Esophagus (tissue), 2 donors: ENCODE measurements at regions not wholly inside any gene's neighbourhood (a gene's known extent, or its start where the extent isn't known, plus 50 kb on each side); places are given as distances from the start of the nearest gene placed in this dataset.

Experiments
- H3K27ac ChIP-seq, 2 donors: one replicate each; pipeline ENCODE4 v1.5.1; 2013; ENCODE audit warnings: low read depth in 2 of 2, mild to moderate bottlenecking in 2 of 2, inconsistent platforms in 1 of 2, low read length in 1 of 2, moderate library complexity in 1 of 2
- H3K27me3 ChIP-seq, 2 donors: one replicate each; pipeline ENCODE4 v1.6.1; 2013; ENCODE audit warnings: low read length in 2 of 2, control low read depth in 1 of 2, mild to moderate bottlenecking in 1 of 2; ENCODE audit not compliant: insufficient read depth in 2 of 2, control insufficient read depth in 1 of 2
- H3K36me3 ChIP-seq, 2 donors: one replicate each; pipeline ENCODE4 v1.6.1; 2013; ENCODE audit warnings: low read length in 1 of 2; ENCODE audit not compliant: control insufficient read depth in 2 of 2, insufficient read depth in 2 of 2
- H3K4me1 ChIP-seq, 2 donors: one replicate each; pipeline ENCODE4 v1.6.1; 2013; ENCODE audit warnings: low read length in 1 of 2; ENCODE audit not compliant: control insufficient read depth in 2 of 2, insufficient read depth in 2 of 2
- H3K4me3 ChIP-seq, 2 donors: one replicate each; pipeline ENCODE4 v1.5.1; 2013; ENCODE audit warnings: low read length in 2 of 2, mild to moderate bottlenecking in 2 of 2, low read depth in 1 of 2, moderate library complexity in 1 of 2
- H3K9me3 ChIP-seq, 2 donors: one replicate each; pipeline ENCODE4 v1.6.1; 2013; ENCODE audit warnings: mild to moderate bottlenecking in 2 of 2, low read depth in 1 of 2, low read length in 1 of 2, moderate library complexity in 1 of 2; ENCODE audit not compliant: control insufficient read depth in 2 of 2, insufficient read depth in 1 of 2
- WGBS, 2 donors: extraction: QIAGEN DNeasy Blood & Tissue Kit; methylation state at CpG; one replicate each; pipeline ENCODE4 v1.1.7; 2013; 5-methylcytosine and 5-hydroxymethylcytosine counted together
- donor health status: healthy with polysubstance abuse.
- donor health status: Bipolar disorder and iron deficiency.

DNA sequence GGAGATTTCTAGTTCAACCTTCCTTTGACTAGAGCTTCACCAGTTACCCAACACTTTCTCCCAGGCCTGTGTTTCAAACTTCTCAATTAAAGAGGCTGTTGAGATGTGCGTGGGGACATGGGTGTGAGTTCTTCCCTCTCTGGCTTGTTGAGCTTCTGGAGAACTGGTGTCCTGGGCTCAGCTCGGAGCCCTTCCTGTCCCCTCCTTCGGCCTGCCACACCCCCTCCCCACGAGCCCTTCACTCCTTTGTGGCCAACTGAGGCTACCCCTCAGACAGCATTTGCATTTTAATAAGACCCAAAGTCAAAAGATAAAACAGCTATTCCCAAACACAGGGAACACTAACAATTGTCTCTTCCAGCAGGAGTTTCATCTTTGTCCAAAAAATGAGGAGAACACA, 123.3 kb upstream of the MLN start:
- peaks cover 0 to 2% of the 10 kb centered on the region in 2 donors for H3K4me1 ChIP-seq
- WGBS, 2 donors = 78 to 81% methylated on average over 4 of the region's 4 CpGs
- H3K9me3 ChIP-seq = no peaks in the 10 kb centered on the region
- no peaks in the 10 kb centered on the region for H3K36me3 ChIP-seq
- no peak overlapping the region for H3K4me3 ChIP-seq
- no peaks in the 10 kb centered on the region for H3K27me3 ChIP-seq
- H3K27ac ChIP-seq = no peak overlapping the region

DNA sequence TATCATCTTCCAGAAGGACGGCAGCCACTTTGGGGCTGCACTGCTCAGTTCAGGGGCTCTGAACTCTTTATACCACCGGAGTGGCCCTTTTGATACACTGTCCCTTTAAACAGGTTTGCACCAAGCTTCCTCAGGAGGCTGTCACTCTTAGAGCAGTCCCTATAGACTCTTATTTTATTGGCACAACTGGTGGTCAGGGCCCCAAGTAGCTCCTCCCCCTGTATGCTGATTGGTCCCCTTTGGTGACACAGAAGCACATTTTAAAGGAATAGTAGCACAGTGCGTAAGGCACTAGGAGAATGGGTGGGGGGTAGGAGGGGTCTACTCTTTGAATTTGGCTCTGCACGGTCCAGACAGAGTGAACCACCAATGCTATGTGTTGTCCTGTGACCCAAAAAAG, 122.6 kb upstream of the MLN start:
- peaks cover 0 to 2% of the 10 kb centered on the region in 2 donors for H3K4me1 ChIP-seq
- no peaks in the 10 kb centered on the region for H3K36me3 ChIP-seq
- H3K4me3 ChIP-seq = no peak overlapping the region
- H3K9me3 ChIP-seq = no peaks in the 10 kb centered on the region
- no peaks in the 10 kb centered on the region for H3K27me3 ChIP-seq
- WGBS, 2 donors = 87 to 89% methylated on average over 4 of the region's 4 CpGs
- H3K27ac ChIP-seq = no peak overlapping the region

DNA sequence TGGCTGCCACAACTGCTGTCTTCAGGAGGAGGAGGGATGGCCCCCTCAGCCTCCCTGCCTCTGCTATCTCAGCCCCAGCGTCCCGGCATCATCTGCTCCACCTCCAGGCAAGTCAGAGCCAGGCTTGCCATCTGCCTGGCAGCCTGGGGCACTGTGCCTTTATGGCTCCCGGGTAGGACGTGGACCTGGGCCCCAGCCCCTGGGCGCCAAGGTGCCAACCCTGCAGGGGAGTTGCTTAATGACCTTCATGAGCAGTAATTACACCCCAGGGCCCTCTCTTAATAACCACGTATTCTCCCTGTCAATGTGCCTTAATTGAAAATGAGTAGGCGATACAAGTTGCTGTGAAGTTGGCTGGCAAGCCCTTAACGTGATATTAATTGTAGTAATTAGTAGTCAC, 122.1 kb upstream of the MLN start:
- Histone ChIP-seq H3K4me1 (peaks cover 0 to 2% of the 10 kb centered on the region in 2 donors), H3K4me3 (no peak overlapping the region), H3K9me3 (no peaks in the 10 kb centered on the region), H3K27me3 (no peaks in the 10 kb centered on the region), H3K27ac (no peak overlapping the region), H3K36me3 (no peaks in the 10 kb centered on the region)
- 77% methylated on average over 8 of the region's 8 CpGs for WGBS, 2 donors

DNA sequence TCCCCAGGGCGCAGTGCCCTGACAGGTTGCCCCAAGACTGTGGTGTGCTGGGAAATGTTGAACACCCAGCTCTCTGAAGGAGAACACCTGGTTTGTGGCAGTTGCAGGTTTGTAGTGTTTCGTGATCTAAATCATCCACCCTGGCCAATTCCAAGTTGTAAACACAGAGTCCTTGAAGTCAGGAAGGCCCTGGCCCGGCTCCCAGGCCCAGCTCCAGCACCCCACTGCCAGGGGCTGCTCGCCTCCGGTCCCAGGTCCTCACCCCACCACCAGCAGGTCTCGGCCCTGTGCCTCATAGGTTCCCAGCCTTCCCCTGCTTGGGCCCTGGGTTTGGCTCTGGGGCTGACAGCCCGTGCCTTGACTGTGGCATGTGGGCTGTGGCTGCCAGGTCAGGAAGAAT, 121.4 kb upstream of the MLN start:
- Histone ChIP-seq H3K4me3 (no peak overlapping the region), H3K27ac (no peak overlapping the region), H3K36me3 (no peaks in the 10 kb centered on the region), H3K9me3 (no peaks in the 10 kb centered on the region), H3K27me3 (no peaks in the 10 kb centered on the region), H3K4me1 (peaks cover 0 to 2% of the 10 kb centered on the region in 2 donors)
- 77 to 82% methylated on average over 7 of the region's 7 CpGs for WGBS, 2 donors

DNA sequence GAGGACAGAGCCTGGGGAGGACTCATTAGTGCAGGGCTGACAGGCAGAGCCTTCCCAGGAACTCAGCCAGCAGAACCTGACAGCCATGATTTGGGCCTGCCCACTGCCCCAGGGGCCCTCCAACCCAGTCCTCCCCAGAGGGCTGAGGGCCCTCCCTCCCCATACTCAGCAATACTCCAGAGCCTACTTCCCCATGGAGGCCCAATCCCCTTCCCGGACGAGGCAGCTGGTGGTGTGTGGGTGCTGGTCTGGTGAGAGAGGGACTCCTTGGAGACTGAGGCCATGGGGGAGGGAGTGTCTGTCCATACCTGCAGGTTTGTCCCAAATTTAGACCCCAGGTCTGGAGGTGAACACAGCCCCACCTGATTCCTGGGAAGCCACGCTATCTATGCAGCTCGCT, 120.9 kb upstream of the MLN start:
- H3K4me3 ChIP-seq = no peak overlapping the region
- WGBS, 2 donors = 91 to 96% methylated on average over 4 of the region's 4 CpGs
- no peak overlapping the region for H3K27ac ChIP-seq
- H3K4me1 ChIP-seq = peaks cover 0 to 2% of the 10 kb centered on the region in 2 donors
- H3K9me3 ChIP-seq = no peaks in the 10 kb centered on the region
- no peaks in the 10 kb centered on the region for H3K36me3 ChIP-seq
- no peaks in the 10 kb centered on the region for H3K27me3 ChIP-seq

DNA sequence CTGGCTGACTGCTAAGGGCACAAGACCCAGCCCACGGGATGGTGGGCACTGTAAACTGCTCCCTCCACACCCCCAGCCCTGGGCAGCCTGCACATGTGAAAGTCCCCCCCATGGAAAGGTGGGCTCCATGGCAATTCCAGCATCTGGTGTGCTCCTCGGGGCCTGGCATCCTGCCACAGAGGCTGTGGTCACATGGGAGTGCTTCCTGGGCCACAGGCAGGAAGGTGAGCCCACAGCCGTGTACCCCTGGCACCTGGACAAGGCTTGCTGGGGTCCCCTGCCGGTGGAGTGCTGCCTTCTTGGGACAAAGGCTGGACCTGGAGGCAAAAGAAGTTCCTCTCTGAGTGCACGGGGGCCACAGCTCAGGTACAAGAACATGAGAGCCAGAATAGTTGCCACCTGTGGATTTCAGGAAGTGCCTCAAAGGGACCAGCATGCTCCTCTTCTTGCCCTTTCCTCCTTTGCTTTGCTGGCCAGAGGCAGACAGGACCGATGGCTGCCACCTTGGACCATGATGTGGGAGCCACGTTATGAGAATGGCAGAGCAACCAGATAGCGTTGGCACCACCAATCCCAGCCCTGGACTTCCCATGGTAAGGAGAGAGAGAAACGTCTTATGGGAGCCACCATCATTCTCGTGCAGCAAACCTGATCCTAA, 120.2 kb upstream of the MLN start:
- Histone ChIP-seq H3K27me3 (no peaks in the 10 kb centered on the region), H3K4me3 (no peak overlapping the region), H3K27ac (no peak overlapping the region), H3K4me1 (peaks cover 0 to 2% of the 10 kb centered on the region in 2 donors), H3K36me3 (no peaks in the 10 kb centered on the region), H3K9me3 (no peaks in the 10 kb centered on the region)
- 63 to 66% methylated on average over 10 of the region's 10 CpGs for WGBS, 2 donors

DNA sequence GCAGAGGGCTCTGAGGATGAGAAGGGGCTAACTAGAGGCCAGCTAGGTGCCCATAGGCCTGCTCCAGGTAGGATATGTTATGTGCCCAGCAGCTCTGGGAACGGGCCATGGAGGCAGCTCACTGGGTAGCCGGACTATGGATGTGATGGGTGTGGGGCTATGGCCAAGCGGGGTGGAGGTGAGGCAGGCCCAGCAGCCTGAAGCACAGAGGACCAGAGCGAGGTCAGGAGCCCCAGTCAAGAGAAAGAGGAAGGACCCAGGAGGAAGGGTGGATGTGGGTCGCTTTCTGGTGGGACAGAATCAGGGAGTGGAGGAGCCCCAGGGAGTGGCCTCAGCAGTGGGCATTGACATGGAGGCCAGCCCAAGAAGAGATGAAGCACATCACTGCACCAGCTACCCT, 117.9 kb upstream of the MLN start:
- WGBS, 2 donors = 91 to 93% methylated on average over 5 of the region's 5 CpGs
- H3K36me3 ChIP-seq = no peaks in the 10 kb centered on the region
- no peaks in the 10 kb centered on the region for H3K9me3 ChIP-seq
- H3K27me3 ChIP-seq = no peaks in the 10 kb centered on the region
- no peak overlapping the region for H3K4me3 ChIP-seq
- H3K27ac ChIP-seq = no peak overlapping the region
- peaks cover 0 to 5% of the 10 kb centered on the region in 2 donors for H3K4me1 ChIP-seq

DNA sequence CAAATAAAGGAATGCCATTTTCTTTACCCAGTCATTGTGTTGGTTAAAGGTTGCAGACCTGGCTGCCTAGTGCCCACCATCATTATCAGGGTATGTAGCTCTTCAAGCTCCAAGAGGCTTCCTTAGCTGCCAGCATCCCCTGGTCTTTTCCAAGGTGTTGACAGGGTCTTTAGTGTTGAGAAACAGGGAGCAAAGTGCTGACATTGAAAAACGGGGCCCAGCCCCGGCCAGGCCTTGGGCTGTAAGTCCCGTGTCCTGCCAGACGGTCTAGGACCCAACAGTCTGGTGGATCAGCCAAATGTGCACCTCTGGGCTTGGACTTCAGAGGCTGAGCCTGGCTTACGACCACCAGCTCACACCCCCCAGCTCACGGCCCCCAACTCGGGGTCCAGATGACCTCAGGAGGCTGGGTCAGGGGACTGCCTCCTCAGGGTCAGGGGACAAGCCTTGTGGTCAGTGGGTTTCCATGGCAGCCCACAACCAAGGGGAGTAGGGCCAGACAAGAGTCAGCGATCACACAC, 114.4 kb upstream of the MLN start:
- Histone ChIP-seq H3K36me3 (no peaks in the 10 kb centered on the region), H3K4me1 (peaks cover 0 to 3% of the 10 kb centered on the region in 2 donors), H3K4me3 (no peak overlapping the region), H3K9me3 (no peaks in the 10 kb centered on the region), H3K27ac (no peak overlapping the region), H3K27me3 (no peaks in the 10 kb centered on the region)
- WGBS, 2 donors = 87 to 93% methylated on average over 8 of the region's 8 CpGs

DNA sequence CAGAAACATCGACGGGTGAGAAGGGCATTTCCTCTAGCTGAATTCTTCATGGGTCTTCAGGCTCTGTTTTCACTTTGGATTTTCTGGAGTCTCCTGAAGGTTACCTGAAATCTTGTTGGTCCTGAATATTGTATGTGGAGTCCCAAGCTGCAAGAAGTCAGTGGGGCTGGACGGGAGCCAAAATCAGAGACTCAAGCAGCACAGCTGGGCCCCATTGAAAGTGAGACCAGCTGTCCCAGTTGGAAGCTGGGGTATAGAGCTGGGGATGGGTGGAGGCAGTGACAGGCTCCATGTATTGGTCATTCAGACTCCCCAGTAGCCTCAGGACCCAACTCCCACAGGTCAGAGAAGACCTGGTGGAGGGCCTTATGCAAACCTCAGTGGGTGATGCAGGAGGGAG, 111.3 kb upstream of the MLN start:
- no peaks in the 10 kb centered on the region for H3K27me3 ChIP-seq
- no peaks in the 10 kb centered on the region for H3K36me3 ChIP-seq
- WGBS, 2 donors = 67 to 70% methylated on average over 3 of the region's 3 CpGs
- H3K9me3 ChIP-seq = no peaks in the 10 kb centered on the region
- H3K27ac ChIP-seq = no peak overlapping the region
- no peak overlapping the region for H3K4me3 ChIP-seq
- peaks cover 0 to 3% of the 10 kb centered on the region in 2 donors for H3K4me1 ChIP-seq

DNA sequence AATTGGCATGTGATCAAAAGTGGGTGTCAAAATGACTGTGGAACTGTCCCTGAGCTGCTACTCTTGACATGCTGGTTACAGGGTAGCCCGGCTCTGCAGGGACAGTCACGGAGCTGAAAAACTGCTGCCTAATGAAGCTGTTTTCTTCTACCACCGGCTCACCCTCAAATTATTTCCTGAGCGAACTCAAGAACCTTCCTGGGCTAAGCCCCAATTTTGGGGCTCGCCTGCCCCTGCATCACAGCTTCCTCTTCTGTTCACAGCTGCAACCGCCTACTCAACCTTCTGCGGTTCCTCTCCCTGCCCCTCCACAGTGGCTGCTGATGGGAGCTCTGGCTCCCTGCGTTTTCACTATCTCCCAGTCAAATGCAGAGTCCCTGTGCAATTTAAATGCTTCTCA, 110.8 kb upstream of the MLN start:
- Histone ChIP-seq H3K27me3 (no peaks in the 10 kb centered on the region), H3K27ac (no peak overlapping the region), H3K4me3 (no peak overlapping the region), H3K9me3 (no peaks in the 10 kb centered on the region), H3K4me1 (peaks cover 0 to 3% of the 10 kb centered on the region in 2 donors), H3K36me3 (no peaks in the 10 kb centered on the region)
- 59 to 64% methylated on average over 8 of the region's 8 CpGs for WGBS, 2 donors
